PC-3 (cell line): ENCODE measurements at regions not wholly inside any gene's neighbourhood (a gene's known extent, or its start where the extent isn't known, plus 50 kb on each side); places are given as distances from the start of the nearest gene placed in this dataset.

ENCODE experiments used
- ATAC-seq: fragments of 200-7000 bp; cut with Tn5 transposase; 2 replicates; pipeline ENCODE4 v1.9.1; 2020; ENCODE audit warnings: mild to moderate bottlenecking, moderate library complexity
- BruUV-seq: library from RNA; stranded (reverse); fragments of 400-500 nt; replicated peaks from 2 replicates; lab custom pipeline; 2021; lab: Mats Ljungman, UMichigan
- CTCF ChIA-PET: fragments of 300-600 bp; sonication (Branson Sonifier 250); formaldehyde crosslinking; loops from one replicate; lab custom pipeline; 2022; ENCODE audit warnings: antibody characterized with exemption; lab: Charles Lee
- POLR2A ChIA-PET: fragments of 300-600 bp; sonication (Branson Sonifier 250); formaldehyde crosslinking; loops from one replicate; lab custom pipeline; 2022; ENCODE audit warnings: antibody characterized with exemption; ENCODE audit not compliant: unreplicated experiment; lab: Charles Lee
- DNase-seq: peaks from one replicate; pipeline ENCODE4 v3.0.0-alpha.2; 2015
- H2AFZ ChIP-seq: fragments of 300-600 bp; sonication (generic); 2 replicates; pipeline ENCODE4 v1.6.0; 2016; ENCODE audit warnings: antibody characterized with exemption, low read length
- H3F3A ChIP-seq: fragments of 300-600 bp; sonication (generic); one replicate; pipeline ENCODE4 v1.6.0; 2017; ENCODE audit warnings: antibody characterized with exemption, low read length, control low read depth, mild to moderate bottlenecking; ENCODE audit not compliant: unreplicated experiment
- H3K27ac ChIP-seq: fragments of 300-600 bp; sonication (generic); 2 replicates; pipeline ENCODE4 v1.5.1; 2016; ENCODE audit warnings: mild to moderate bottlenecking, low read length
- H3K27me3 ChIP-seq: fragments of 300-600 bp; sonication (generic); 2 replicates; pipeline ENCODE4 v1.6.1; 2016; ENCODE audit warnings: low read length, mixed read lengths
- H3K36me3 ChIP-seq: fragments of 300-600 bp; sonication (generic); 2 replicates; pipeline ENCODE4 v1.6.1; 2016; ENCODE audit warnings: low read depth, mixed run types, low read length, mixed read lengths
- H3K4me1 ChIP-seq: fragments of 300-600 bp; sonication (generic); 2 replicates; pipeline ENCODE4 v1.5.1; 2016; ENCODE audit warnings: low read length; ENCODE audit not compliant: insufficient read depth
- H3K4me2 ChIP-seq: fragments of 300-600 bp; sonication (generic); 2 replicates; pipeline ENCODE4 v1.6.0; 2016; ENCODE audit warnings: low read length
- H3K4me3 ChIP-seq: fragments of 300-600 bp; sonication (generic); 2 replicates; pipeline ENCODE4 v1.5.1; 2016; ENCODE audit warnings: mild to moderate bottlenecking, low read length, mixed read lengths
- H3K79me2 ChIP-seq: fragments of 300-600 bp; sonication (generic); 2 replicates; pipeline ENCODE4 v1.6.1; 2017; ENCODE audit warnings: low read length, mixed read lengths
- H3K9ac ChIP-seq: fragments of 300-600 bp; sonication (generic); 2 replicates; pipeline ENCODE4 v1.6.0; 2016; ENCODE audit warnings: mild to moderate bottlenecking, low read length
- H3K9me2 ChIP-seq: fragments of 300-600 bp; sonication (generic); replicated peaks from 2 replicates; pipeline ENCODE4 v1.6.1; 2016; ENCODE audit warnings: mixed run types, low read length, mixed read lengths
- H3K9me3 ChIP-seq: fragments of 300-600 bp; sonication (generic); 2 replicates; pipeline ENCODE4 v1.6.1; 2016; ENCODE audit warnings: low read length, mixed read lengths
- H4K20me1 ChIP-seq: fragments of 300-600 bp; sonication (generic); 2 replicates; pipeline ENCODE4 v1.6.1; 2016; ENCODE audit warnings: low read length, mixed read lengths
- CTCF ChIP-seq: fragments of 300-600 bp; sonication (generic); conservative IDR thresholded peaks from 2 replicates; pipeline ENCODE4 v1.5.1; 2017; ENCODE audit warnings: antibody characterized with exemption, low read depth, mild to moderate bottlenecking, low read length
- EZH2 ChIP-seq: fragments of 300-600 bp; sonication (generic); IDR thresholded peaks from one replicate; pipeline ENCODE4 v1.6.1; 2017; ENCODE audit warnings: antibody characterized with exemption, mild to moderate bottlenecking, low read length; ENCODE audit not compliant: unreplicated experiment
- EZH2phosphoT487 ChIP-seq: fragments of 300-600 bp; sonication (generic); IDR thresholded peaks from 2 replicates; pipeline ENCODE4 v1.6.1; 2018; ENCODE audit warnings: mild to moderate bottlenecking, antibody characterized with exemption, low read length, borderline replicate concordance
- intact Hi-C: fragments of 100-400 bp; cut with micrococcal nuclease; formaldehyde crosslinking; loops from 2 replicates; pipeline ENCODE4 v1.9.0; 2023

- Histone ChIP-seq H2AFZ (peak overlapping the region; percentile 46; the same call in 1 of the 2 replicates), H3K4me3 (no peak overlapping the region), H3K4me2 (0 out of 2 replicates have a peak overlapping the region, but pooled peaks have one; percentile 9), H3K9me2 (no peaks in the 10 kb centered on the region), H3F3A (no peaks in the 10 kb centered on the region), H3K9me3 (no peaks in the 10 kb centered on the region), H3K36me3 (no peaks in the 10 kb centered on the region), H3K9ac (no peak overlapping the region), H3K79me2 (no peaks in the 10 kb centered on the region), H3K4me1 (peaks cover 30% of the 10 kb centered on the region), H4K20me1 (no peaks in the 10 kb centered on the region), H3K27me3 (no peaks in the 10 kb centered on the region), H3K27ac (peak overlapping the region; percentile 35)
- ATAC-seq (peak; percentile 39; the same call in 1 of the 2 replicates), DNase-seq (peak; percentile 76)
- POLR2A ChIA-PET = no interaction called here
- CTCF ChIA-PET = no interaction called here
- BruUV-seq = no TSS peak
- no peak for TF ChIP-seq EZH2
- no peak for TF ChIP-seq EZH2phosphoT487
- no peak for TF ChIP-seq CTCF
- intact Hi-C loops = no loop called here
Measured at GRCh38 chr1:182259229-182259872, 132.2 kb downstream of the GLUL start.

- Histone ChIP-seq H3K9ac (no peak overlapping the region), H3K4me2 (no peak overlapping the region), H3K27me3 (no peaks in the 10 kb centered on the region), H3K27ac (no peak overlapping the region), H3F3A (no peaks in the 10 kb centered on the region), H3K4me1 (peaks cover 14% of the 10 kb centered on the region), H3K9me2 (no peaks in the 10 kb centered on the region), H3K9me3 (no peaks in the 10 kb centered on the region), H2AFZ (no peak overlapping the region), H3K79me2 (no peaks in the 10 kb centered on the region), H4K20me1 (no peaks in the 10 kb centered on the region), H3K36me3 (no peaks in the 10 kb centered on the region), H3K4me3 (no peak overlapping the region)
- intact Hi-C loops = no loop called here
- ATAC-seq (no peak), DNase-seq (no peak)
- no TSS peak for BruUV-seq
- ChIA-PET CTCF (interaction anchor here (0.6 kb wide), 1 partner anchor 32 kb away, joined by 3 read pairs; no protein-coding TSS in a partner anchor), POLR2A (no interaction called here)
- no peak for TF ChIP-seq CTCF
- no peak for TF ChIP-seq EZH2phosphoT487
- no peak for TF ChIP-seq EZH2
Measured at GRCh38 chr1:182257369-182258063, 134.1 kb downstream of the GLUL start.

- Histone ChIP-seq H3K27me3 (no peaks in the 10 kb centered on the region), H3K4me2 (no peak overlapping the region), H3K27ac (no peak overlapping the region), H3K79me2 (no peaks in the 10 kb centered on the region), H3K4me1 (peaks cover 10% of the 10 kb centered on the region), H2AFZ (no peak overlapping the region), H3K9me2 (no peaks in the 10 kb centered on the region), H3K9ac (no peak overlapping the region), H3K36me3 (no peaks in the 10 kb centered on the region), H4K20me1 (no peaks in the 10 kb centered on the region), H3K9me3 (no peaks in the 10 kb centered on the region), H3K4me3 (no peak overlapping the region), H3F3A (no peaks in the 10 kb centered on the region)
- no TSS peak for BruUV-seq
- POLR2A ChIA-PET = no interaction called here
- no peak for TF ChIP-seq EZH2
- intact Hi-C loops = no loop called here
- CTCF ChIA-PET = no interaction called here
- no peak for ATAC-seq
- DNase-seq = no peak
Measured at GRCh38 chr1:182256931-182257330, 134.7 kb downstream of the GLUL start.
